NCI-H2227 (cell line): ENCODE measurements at regions not wholly inside any gene's neighbourhood (a gene's known extent, or its start where the extent isn't known, plus 50 kb on each side); places are given as distances from the start of the nearest gene placed in this dataset.

Experiments used
- DNase-seq: peaks from one replicate; lab custom pipeline; 2025; ENCODE audit not compliant: unreplicated experiment; lab: John Stamatoyannopoulos, UW

DNA sequence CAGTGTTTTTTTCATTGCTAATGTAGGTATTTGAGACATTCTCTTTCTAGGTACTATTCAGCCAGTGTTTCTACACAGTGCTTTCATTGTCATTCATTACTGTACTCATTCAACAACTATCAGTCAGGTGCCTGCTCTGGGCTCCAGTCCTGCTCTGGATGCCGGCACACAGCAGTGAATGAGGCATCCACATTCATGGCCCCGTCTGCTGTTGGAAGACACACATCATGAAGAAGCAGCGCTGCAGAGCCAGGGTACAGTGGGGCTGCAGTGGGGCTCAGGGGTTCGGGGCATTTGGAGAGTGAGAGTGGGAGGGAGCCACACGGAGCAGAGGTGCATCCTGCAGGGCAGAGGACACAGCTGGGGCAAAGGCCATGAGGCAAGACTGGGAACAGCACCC is 737.2 kb upstream of the RAB6C start:
- no peak for DNase-seq

DNA sequence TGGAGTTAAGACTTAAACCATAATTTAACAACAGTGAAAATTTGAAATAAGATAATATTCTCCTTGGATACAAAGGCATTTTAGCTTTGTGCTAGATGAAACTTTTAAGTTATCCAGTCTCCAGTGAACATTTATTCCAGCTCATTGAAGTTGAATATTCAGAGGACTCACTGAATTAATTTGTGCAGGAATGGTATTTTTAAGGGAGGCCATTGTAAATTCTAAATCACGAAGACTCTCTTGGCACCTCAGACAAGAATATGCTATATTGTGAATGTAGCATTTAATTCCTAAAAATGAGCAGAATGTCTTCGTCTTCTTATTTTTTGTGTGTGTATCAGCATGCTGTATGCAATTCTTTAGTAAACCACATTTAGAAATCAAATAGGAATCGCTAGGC is 731.7 kb upstream of the RAB6C start:
- DNase-seq = no peak

DNA sequence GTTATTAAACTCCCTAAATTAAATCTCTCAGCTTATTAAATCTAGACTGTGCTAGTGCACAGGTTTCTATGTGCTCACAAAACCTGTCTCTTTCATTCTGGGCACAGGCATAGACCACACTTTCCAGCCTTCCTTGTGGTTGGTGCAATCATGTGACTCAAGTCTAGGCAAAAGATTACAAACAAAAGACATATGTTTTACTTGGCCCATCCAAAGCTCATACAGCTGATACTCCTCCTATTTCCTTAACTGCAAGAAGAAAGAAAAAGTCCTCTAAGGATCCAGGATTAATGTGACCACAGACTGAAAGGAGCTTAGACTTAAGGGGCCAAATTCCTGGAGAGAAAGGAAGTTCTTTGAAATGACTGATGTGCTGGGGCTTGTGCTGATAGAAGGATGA is 731.3 kb upstream of the RAB6C start:
- no peak for DNase-seq

DNA sequence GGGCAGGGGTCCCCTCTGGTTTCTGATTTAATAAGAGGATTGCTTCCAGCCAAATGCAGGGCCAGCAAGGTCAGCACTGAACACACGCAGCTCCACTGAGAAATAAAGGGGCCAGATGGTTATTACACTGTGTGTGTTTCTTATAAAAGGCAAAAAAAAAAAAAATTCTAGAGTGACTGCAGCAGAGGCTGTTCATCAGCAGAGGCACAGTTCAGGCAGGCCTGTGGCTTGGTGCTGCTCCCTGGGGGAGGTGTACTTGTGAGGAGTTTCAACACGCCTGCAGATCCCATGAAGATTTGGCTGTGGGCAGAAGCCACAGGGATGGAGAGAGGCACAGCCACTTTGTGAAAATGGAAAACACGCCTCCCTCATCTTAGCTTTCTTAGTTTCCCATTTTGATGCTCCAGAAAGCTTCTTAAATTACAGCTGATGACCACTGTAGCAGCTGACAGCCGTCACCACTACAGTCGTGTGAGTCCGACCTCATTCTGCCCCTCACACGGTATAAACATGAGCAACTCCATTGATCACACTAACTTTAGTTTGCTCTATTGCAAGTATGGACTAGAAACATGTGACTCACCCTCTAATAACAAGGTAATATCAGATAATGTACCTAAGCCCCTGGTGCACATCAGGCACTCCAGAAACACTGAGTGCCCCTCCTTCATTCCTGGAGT is 726.5 kb upstream of the RAB6C start:
- no peak for DNase-seq

DNA sequence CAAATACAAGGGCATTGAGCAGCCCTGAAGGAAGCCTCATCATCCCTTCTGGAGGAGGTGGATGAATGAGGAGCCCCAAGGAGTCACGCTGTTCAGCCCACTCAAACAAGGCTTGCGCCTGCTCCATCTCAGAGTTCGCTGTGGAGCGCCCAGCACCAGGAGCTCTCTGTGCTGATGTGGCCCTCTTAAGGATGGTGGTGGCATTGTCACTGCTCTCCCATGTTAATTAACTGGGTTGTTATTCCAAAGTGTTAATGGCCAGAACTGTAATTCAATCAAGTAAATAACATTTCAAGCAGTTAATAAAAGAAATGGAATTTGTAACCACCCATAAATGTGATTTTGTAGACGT is 726.0 kb upstream of the RAB6C start:
- no peak for DNase-seq

DNA sequence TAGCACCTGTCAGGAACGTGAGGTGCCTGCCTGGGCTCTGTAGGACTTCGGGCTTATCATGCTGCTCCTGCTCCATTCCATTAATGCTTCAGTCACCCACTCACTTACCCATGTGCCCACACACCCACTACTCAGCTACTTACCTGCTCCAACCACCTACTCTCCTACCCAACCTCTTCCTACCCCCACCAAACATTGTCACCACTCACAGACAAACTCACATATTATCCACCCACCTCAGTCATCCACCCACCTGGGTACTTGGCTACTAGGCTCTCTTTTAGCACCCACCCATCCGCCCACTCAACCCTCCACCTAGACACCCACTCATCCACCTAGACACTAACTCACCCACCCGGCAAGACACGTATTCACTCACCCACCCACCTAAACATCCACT is 724.7 kb upstream of the RAB6C start:
- no peak for DNase-seq

DNA sequence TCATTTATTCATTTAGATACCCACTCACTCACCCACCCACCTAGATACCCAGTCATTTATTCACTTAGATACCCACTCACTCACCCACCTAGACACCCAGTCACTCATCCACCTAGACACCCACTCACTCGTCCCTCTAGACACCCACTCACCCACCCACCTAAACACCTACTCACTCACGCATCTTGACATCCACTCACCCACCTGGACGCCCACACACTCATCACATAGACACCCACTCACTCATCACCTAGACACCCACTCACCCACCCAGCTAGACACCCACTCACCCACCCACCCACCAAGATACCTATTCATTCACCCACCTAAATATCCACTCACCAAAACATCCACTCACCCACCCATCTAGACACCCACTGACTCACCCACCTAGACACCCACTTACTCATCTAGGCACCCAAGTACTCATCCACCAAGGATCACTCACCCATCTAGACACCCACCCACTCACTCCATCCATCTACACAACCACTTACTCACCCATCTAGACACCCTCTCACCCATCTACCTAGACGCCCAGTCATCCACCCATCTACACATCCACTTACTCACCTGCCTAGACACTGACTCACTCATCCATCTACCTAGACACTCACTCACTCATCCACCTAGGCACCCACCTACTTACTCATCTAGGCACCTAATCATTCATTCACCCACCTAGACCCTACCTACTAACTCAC is 723.7 kb upstream of the RAB6C start:
- DNase-seq = no peak

DNA sequence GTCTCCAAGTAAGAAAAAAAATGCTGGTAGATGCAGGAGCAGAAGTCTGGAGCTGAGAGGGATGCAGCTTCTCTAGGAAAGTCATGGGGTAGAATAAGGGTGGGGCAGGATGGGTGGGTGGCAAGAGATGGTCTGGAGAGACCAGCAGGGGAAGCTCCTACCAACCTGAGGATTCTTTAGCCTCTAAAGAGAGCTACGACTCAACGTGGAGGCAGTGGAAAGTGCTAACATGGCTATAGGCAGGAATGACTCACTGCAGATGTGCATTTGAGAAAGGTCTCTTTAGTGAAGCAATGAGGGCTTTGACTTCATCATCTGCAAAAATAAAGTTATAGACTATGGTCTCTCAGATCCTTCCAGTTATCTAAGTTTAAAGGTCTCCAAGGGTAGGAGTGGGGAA is 722.8 kb upstream of the RAB6C start:
- DNase-seq = no peak

DNA sequence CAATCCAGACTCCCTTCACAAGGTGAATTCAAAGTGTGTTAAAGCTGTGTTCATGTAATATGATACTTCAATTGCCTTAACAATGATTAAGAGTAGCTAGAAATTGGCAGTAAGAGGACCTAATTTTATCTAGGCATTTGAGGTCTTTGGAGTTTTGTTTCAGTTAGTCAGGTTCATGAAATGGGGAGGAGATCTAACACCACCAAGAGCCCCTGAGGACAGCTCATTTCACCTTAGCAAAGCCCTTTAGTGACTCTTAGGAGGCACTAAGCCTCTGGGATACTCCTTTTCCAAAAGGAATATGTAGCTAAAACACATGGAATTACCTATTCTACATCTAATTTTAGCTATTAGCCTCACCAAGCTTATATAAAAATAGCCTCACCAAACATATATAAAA is 716.5 kb upstream of the RAB6C start:
- DNase-seq = no peak

DNA sequence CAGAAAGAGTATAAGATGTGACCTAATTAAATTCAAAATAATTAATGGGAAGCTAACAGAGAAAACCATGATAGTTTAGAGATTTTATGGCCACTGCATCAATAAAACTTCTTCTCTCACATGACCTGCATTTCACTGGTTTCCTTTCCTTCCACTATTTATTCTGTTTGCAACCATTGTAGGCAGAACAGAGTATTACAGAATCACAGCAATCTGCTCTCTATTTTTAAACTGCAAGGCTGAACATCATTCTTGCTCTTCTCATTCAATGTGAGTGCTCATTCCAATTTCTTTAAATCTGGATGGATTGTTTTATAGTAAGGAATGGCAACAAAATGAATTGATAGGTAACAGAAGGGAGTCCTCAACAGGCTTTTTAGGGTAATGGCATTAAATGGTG is 715.5 kb upstream of the RAB6C start:
- no peak for DNase-seq

DNA sequence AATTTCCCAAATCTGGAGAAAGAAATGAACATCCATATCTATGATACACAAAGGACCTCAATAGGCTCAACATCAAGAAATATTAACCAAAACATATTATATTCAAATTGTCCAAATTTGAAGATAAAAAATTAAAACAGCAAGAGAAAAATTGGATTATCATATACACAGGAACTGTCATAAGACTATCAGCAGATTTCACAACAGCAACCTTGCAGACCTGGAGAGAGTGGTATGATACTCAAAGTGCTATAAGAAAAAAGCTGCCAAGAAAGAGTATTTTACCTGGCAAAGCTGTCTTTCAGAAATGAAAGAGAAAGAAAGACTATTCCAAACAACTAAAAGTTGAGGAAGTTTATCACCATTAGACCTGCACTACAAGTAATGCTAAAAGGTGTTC is 711.9 kb upstream of the RAB6C start:
- DNase-seq = no peak

DNA sequence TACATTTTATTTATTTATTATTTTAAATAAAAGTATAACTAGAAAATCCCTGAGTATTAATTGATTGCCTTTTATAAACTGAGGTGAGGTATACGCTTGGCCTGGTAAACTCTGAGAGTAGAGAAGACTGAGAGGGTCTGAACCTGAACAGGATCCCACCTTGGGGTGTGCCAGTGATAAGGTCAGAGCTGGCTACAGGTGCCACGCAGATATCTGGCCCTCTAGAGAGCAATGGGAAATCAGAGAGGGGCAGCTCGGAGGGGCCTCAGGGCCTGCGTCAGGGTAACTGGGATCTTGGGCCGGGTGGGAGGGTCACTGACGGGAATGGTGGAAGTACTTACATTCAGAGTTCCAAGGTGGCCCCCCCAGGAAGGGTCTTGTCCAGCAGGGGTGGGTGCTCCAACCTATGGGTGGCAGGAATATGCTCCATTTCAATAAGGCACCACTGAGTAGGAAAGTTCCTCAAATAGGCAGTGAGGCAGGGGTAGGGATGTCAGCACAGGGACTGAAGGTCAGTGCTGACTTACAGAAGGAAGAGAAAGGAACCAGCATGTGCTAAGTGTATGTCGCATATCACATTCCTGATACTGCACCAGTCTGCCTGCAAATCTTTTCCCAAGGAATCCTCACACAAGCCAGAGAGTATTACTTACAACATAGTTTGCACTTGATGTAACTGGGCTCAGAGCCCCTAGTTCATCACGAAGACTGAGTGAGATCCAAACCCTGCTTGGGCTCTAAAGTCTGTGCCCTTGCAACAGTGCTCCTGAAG is 706.0 kb upstream of the RAB6C start:
- no peak for DNase-seq

DNA sequence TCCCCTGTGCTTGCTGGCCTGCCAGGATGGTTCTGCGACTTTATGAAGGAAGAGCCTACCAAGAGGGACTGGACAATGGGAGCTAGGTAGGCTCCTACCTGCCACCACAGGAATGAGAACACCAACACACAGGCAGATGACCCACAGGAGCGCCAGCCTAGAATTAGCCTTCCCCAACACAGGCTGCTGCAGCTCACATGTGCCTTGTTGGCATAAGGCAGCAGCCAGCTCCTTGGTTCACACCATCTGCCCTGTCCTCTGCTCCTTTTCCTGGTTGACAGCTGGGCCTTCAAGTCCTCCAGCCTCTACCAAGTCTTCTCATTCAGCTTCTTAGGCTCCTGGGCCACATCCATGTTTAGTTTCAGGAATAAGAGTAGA is 705.4 kb upstream of the RAB6C start:
- no peak for DNase-seq

DNA sequence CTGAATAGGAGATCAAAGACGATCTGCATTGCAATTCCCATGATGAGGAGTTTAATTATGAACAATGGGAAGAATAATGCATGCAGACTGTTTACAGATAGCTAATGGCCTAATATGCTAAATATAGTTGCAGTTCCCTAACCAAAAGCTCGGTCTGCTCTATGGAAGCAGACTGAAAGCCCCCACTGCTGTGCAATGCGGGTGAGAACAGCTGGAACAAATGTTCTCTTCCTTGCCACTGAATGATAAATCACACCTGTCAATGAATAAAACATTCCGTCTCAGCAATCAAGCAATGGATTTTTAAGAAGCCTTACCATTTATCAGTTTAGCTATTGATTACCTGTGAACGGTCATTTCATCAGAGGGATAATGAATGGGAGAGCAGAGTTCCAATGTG is 704.5 kb upstream of the RAB6C start:
- no peak for DNase-seq

DNA sequence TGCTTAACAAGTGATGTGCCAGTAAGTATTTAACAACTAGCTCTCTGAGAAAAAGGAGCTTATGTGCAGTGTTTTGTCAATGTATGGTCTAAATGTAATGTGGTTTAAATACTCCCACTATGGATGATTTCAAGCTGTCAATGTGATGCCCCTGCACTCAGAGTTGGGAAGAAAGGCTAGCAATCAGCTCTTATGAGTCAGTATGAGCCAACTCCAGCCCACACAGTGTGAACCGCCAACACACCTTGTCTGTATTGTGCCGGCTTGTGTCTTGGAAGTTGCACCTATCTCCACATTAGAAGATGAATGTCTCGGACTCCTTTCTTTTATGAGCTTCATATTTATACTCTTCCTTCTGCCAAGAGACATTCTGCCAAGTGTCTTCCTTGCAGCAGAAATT is 703.8 kb upstream of the RAB6C start:
- no peak for DNase-seq

DNA sequence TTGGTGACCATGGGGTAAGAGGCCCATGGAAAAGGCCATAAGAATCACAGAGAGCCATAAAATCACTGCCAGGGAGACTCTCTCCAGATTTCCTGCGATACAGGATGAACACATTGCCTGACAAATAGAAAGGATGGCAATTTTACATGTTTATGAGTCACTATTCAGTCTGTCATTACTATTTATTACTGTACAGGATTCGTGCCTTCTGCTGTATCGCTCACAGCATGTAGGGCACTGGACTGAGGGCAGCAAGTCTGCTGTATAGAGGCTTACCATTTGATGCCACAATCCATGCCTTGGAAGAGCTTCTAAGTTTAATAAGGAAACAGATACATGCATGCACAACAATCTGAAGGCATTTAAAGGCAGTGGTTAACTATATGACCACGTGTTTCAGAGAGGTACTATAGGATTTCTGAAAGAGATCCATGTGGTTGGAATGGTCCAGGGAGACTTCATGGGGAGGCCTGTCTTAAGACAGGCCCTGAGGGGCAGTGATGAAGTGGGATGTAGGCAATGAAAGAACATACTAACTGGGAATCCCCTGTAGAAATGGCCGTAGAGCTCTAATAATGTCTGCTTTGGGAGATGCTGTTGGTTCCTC is 702.4 kb upstream of the RAB6C start:
- no peak for DNase-seq

DNA sequence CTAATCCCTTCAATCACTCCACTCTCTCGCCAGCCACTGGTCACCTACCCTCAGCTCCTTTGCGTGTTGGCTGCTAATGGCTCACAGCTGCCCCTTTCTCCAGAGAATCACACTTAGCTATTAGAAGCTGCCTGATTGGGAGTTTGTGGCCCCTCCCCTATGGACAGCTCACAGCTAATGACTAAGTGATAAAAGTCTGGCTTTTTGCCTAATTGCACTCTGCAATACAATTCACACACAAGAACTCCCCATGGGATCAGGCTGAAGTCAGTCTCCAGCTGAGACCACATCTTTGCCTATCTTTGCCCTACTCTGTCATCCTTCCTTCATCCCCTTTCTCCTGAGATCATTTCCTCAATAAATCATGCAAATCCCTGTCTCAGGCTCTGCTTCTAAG is 701.9 kb upstream of the RAB6C start:
- DNase-seq = no peak

DNA sequence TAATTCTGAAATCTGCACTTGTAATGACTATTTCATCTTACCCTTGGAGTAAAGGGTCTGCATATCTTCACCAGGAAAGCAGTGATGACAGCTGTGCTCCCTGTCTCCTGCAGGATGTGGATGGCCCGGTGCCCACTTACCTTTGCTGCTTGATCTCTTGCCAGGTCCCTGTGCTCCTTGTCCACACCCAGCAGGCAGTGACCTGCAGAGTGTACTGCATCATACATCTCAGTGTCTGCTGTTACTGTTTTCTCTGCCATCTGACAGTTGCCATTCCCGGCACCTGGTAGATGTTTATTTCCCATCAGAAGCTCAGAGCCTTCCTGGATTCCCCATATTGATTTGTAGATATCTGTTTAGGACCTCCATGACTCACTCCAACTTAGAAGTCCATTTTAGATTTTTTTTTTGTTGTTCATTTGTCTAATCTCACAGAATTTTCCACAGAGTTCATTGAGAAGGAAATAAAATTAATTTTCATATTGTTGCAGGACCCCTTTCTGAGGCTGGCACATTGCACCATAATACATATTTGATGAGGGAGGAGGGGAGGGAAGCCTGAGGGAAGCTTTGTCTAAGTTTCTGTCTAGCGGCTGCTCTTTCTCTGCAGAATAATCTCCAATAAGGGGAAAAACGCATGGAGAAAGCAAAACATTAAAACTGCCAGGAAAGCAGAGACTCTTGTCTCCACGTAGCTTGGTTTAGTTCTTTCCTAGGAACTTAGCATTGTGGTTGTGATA is 697.5 kb upstream of the RAB6C start:
- no peak for DNase-seq

DNA sequence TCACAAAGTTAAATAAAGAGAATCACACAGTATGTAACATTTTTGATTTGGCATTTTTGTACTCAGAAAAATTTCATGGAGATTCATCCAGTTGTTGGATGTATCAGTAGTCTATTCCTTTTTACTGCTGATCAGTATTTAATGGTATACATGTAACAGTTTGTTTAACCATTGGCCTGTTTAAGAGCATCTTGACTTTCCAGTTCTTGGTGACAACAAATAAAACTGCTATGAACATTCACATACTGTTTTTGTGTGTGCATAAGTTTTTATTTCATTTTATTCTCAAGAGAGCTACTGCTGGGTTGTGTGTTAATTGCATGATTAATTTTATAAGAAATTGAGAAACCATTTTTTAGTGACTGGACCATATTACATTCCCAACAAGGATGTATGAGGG is 694.5 kb upstream of the RAB6C start:
- no peak for DNase-seq

DNA sequence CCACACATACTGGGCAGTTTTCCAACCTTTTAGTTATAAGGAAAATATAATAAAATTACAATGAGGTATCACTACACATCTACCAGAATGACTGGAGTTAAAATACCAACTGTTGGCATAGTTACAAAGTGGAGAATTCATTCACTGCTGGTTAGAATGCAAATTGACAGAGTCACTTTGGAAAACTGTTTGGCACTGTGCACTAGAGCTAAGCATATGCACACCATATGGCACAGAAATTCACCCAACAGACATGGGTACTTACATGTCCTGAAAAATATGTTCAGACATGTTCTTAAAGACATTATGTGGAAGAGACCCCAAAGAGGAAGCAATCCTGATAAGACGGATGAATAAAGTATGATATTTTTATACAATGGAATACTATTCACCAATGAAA is 686.1 kb upstream of the RAB6C start:
- DNase-seq = no peak

DNA sequence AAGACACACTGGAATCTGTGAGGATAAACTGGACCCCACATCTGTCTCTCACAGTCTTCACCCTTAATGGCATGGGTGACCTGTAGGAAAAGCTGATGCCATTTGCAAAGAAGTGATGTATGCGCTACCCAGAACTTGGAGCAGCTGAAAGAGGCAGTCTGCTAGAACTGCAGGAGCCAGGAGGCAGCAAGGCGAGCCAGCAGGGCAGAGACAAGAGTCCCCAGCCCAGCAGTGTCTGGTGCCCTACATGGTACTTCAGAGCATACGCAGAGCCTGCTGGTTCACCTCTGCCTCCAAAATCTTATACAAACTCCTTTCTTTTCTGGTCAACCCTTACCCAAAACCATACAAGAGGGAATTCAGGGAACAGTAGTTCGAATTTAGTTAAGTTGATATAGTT is 683.1 kb upstream of the RAB6C start:
- DNase-seq = no peak
